ENCODE measurements at regions not wholly inside any gene's neighbourhood (a gene's known extent, or its start where the extent isn't known, plus 50 kb on each side); places are given as distances from the start of the nearest gene placed in this dataset.
"Not testable (repeated sequence)": the region's sequence is repeated elsewhere in the genome, so short reads cannot be mapped to it uniquely, and the experiment has no call there.

GRCh38 chr16:48025359-48025758 is 130.4 kb downstream of the ABCC12 start:
- Histone ChIP-seq H3K36me3 (no peaks in the 10 kb centered on the region), H2AFZ (replicated peaks) (no peak overlapping the region), H3K4me2 (no peak overlapping the region), H3K27ac (no peak overlapping the region), H3F3A (ENCODE audit: low read depth) (no peaks in the 10 kb centered on the region), H4K20me1 (ENCODE audit: low read depth) (no peaks in the 10 kb centered on the region), H3K4me3 (no peak overlapping the region), H3K4me1 (no peaks in the 10 kb centered on the region), H3K9me3 (ENCODE audit: low read depth) (no peaks in the 10 kb centered on the region), H3K79me2 (ENCODE audit: low read depth) (no peaks in the 10 kb centered on the region), H3K27me3 (no peaks in the 10 kb centered on the region), H3K9ac (no peak overlapping the region)
- H3K4me3 Mint-ChIP-seq, result no peak overlapping the region
- H3K4me1 Mint-ChIP-seq, result peaks cover 3% of the 10 kb centered on the region
- H3K27me3 Mint-ChIP-seq (ENCODE audit: insufficient read depth, low read depth), result no peaks in the 10 kb centered on the region
- DNase-seq (ENCODE audit: low spot score), result no peak
- H3K27ac Mint-ChIP-seq, result no peak overlapping the region
- TF ChIP-seq EZH2 (IDR thresholded peaks at IDR 0.05) (no peak), CTCF (IDR thresholded peaks at IDR 0.05) (no peak), EZH2phosphoT487 (IDR thresholded peaks at IDR 0.05) (no peak)
- no peaks in the 10 kb centered on the region for H3K36me3 Mint-ChIP-seq
- H3K9me3 Mint-ChIP-seq, result peaks cover 3% of the 10 kb centered on the region

DNA sequence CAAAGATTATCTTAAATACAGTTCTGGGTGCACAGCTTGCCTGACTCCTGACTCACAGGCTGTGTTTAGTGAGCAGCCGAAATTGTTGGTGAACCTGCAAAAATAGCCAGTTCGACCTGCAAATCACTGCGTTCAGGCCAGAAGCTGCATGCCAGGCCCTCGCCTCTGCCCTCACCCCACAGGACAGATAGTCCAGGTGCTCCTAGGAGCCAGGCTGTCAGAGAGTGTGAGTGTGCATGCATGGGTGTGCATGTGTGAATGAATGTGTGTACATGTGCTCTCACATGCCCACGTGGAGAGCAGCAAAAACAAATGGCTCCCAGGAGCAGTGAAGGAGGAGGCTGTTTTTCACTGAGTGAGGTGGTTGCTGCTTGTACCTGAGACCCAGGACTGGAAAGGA is 131.8 kb downstream of the ABCC12 start:
- TF ChIP-seq EZH2phosphoT487 (IDR thresholded peaks at IDR 0.05), result no peak
- no peak for TF ChIP-seq EZH2 (IDR thresholded peaks at IDR 0.05)
- no peak for TF ChIP-seq CTCF (IDR thresholded peaks at IDR 0.05)
- H2AFZ ChIP-seq (replicated peaks), result no peak overlapping the region
- H3K4me3 Mint-ChIP-seq, result no peak overlapping the region

DNA sequence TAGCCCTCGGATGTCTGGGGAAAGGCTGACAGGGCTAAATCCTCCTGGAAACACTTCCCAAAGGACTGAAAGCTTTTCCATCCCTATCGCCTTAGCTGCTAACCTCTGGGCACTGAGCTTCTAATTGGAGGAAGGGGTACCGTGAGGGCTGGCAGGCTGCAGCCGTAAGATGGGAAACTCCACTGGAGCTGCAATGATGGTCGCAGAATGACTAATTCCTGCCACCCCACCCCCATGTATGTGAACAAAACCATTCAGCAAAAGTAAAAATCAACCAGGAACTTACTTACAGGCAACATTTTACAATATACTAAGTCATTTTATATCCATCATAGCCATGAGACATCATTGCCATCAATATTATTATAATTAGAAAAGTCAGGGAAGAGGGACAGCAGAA is 133.3 kb downstream of the ABCC12 start:
- Histone ChIP-seq H3K4me2 (no peak overlapping the region), H3K4me3 (no peak overlapping the region), H3F3A (ENCODE audit: low read depth) (no peaks in the 10 kb centered on the region), H3K9me3 (ENCODE audit: low read depth) (no peaks in the 10 kb centered on the region), H2AFZ (replicated peaks) (no peak overlapping the region), H3K27me3 (no peaks in the 10 kb centered on the region), H4K20me1 (ENCODE audit: low read depth) (no peaks in the 10 kb centered on the region), H3K36me3 (no peaks in the 10 kb centered on the region), H3K9ac (no peak overlapping the region), H3K79me2 (ENCODE audit: low read depth) (no peaks in the 10 kb centered on the region), H3K27ac (no peak overlapping the region), H3K4me1 (no peaks in the 10 kb centered on the region)
- Mint-ChIP-seq H3K36me3 (no peaks in the 10 kb centered on the region), H3K27ac (no peak overlapping the region), H3K4me3 (no peak overlapping the region), H3K27me3 (ENCODE audit: insufficient read depth, low read depth) (no peaks in the 10 kb centered on the region), H3K9me3 (peaks cover 3% of the 10 kb centered on the region), H3K4me1 (peaks cover 3% of the 10 kb centered on the region)
- no peak for DNase-seq (ENCODE audit: low spot score)
- TF ChIP-seq EZH2 (IDR thresholded peaks at IDR 0.05) (no peak), EZH2phosphoT487 (IDR thresholded peaks at IDR 0.05) (no peak), CTCF (IDR thresholded peaks at IDR 0.05) (no peak)

More for the DNA sequence above, 131.8 kb downstream of the ABCC12 start:
- Histone ChIP-seq H3K4me3 (no peak overlapping the region), H3K9ac (no peak overlapping the region), H3K27me3 (no peaks in the 10 kb centered on the region), H3K9me3 (ENCODE audit: low read depth) (no peaks in the 10 kb centered on the region), H3K36me3 (no peaks in the 10 kb centered on the region), H3K4me1 (no peaks in the 10 kb centered on the region), H3F3A (ENCODE audit: low read depth) (no peaks in the 10 kb centered on the region), H3K27ac (no peak overlapping the region), H4K20me1 (ENCODE audit: low read depth) (no peaks in the 10 kb centered on the region), H3K4me2 (no peak overlapping the region), H3K79me2 (ENCODE audit: low read depth) (no peaks in the 10 kb centered on the region)
- Mint-ChIP-seq H3K27ac (no peak overlapping the region), H3K4me1 (peaks cover 3% of the 10 kb centered on the region), H3K36me3 (no peaks in the 10 kb centered on the region), H3K27me3 (ENCODE audit: insufficient read depth, low read depth) (no peaks in the 10 kb centered on the region), H3K9me3 (peaks cover 3% of the 10 kb centered on the region)
- no peak for DNase-seq (ENCODE audit: low spot score)

DNA sequence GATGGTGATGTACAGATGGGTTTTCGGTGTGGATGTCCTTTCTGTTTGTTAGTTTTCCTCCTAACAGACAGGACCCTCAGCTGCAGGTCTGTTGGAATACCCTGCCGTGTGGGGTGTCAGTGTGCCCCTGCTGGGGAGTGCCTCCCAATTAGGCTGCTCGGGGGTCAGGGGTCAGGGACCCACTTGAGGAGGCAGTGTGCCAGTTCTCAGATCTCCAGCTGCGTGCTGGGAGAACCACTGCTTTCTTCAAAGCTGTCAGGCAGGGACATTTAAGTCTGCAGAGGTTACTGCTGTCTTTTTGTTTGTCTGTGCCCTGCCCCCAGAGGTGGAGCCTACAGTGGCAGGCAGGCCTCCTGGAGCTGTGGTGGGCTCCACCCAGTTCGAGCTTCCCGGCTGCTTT is 135.2 kb downstream of the ABCC12 start:
- not testable (repeated sequence) for DNase-seq (ENCODE audit: low spot score); H4K20me1 ChIP-seq (ENCODE audit: low read depth); H3K9ac ChIP-seq; H3K4me3 ChIP-seq; H3K27me3 Mint-ChIP-seq (ENCODE audit: insufficient read depth, low read depth); H3K9me3 Mint-ChIP-seq; H3K27me3 ChIP-seq; H3K27ac ChIP-seq; H3K9me3 ChIP-seq (ENCODE audit: low read depth); H3K27ac Mint-ChIP-seq; H3K4me3 Mint-ChIP-seq; H3K4me1 ChIP-seq; H3K4me2 ChIP-seq; H3K36me3 Mint-ChIP-seq; H3K36me3 ChIP-seq; H3K79me2 ChIP-seq (ENCODE audit: low read depth); H3F3A ChIP-seq (ENCODE audit: low read depth); H2AFZ ChIP-seq (replicated peaks); H3K4me1 Mint-ChIP-seq
